GM21529 (cell line): ENCODE measurements at regions not wholly inside any gene's neighbourhood (a gene's known extent, or its start where the extent isn't known, plus 50 kb on each side); places are given as distances from the start of the nearest gene placed in this dataset.
A peak's percentile ranks its signal among the peaks of the same experiment; 100 is the strongest.

Source experiments
- ATAC-seq: cut with Tn5 transposase; IDR thresholded peaks from one replicate; pipeline ENCODE4 v1.9.1; 2021; ENCODE audit not compliant: unreplicated experiment

- ATAC-seq = no peak
Observed at GRCh38 chr10:21269289-21269688, 256.2 kb downstream of the SKIDA1 start.

- ATAC-seq = no peak
Observed at GRCh38 chr10:21265622-21266021, 259.9 kb downstream of the SKIDA1 start.

GRCh38 chr10:21264271-21264670, 261.2 kb downstream of the SKIDA1 start:
- ATAC-seq = no peak

GRCh38 chr10:21263839-21264238, 261.6 kb downstream of the SKIDA1 start:
- no peak for ATAC-seq

- ATAC-seq = no peak
Observed at GRCh38 chr10:21263263-21263803, 262.1 kb downstream of the SKIDA1 start.

- no peak for ATAC-seq
Observed at GRCh38 chr10:21261842-21262294, 263.6 kb downstream of the SKIDA1 start.

GRCh38 chr10:21260506-21261149, 264.9 kb downstream of the SKIDA1 start:
- ATAC-seq = no peak

GRCh38 chr10:21260066-21260465, 265.4 kb downstream of the SKIDA1 start:
- no peak for ATAC-seq

- ATAC-seq = no peak
Observed at GRCh38 chr10:21257919-21258318, 267.6 kb downstream of the SKIDA1 start.

GRCh38 chr10:21257191-21257590, 268.3 kb downstream of the SKIDA1 start:
- ATAC-seq = no peak

GRCh38 chr10:21249435-21249834, 276.0 kb downstream of the SKIDA1 start:
- no peak for ATAC-seq

- ATAC-seq = no peak
Observed at GRCh38 chr10:21247592-21247991, 277.9 kb downstream of the SKIDA1 start.

- no peak for ATAC-seq
Observed at GRCh38 chr10:21246178-21246577, 279.3 kb downstream of the SKIDA1 start.

- no peak for ATAC-seq
Observed at GRCh38 chr10:21243748-21244257, 281.7 kb downstream of the SKIDA1 start.

GRCh38 chr10:21242915-21243314, 282.6 kb downstream of the SKIDA1 start:
- no peak for ATAC-seq

- no peak for ATAC-seq
Observed at GRCh38 chr10:21238717-21239116, 286.8 kb downstream of the SKIDA1 start.

GRCh38 chr10:21238044-21238443, 287.4 kb downstream of the SKIDA1 start:
- no peak for ATAC-seq

- no peak for ATAC-seq
Observed at GRCh38 chr10:21234761-21235160, 290.7 kb downstream of the SKIDA1 start.

- peak; percentile 63 for ATAC-seq
Observed at GRCh38 chr10:21230219-21230618, 295.3 kb downstream of the SKIDA1 start.

GRCh38 chr10:21217748-21218367, 307.6 kb downstream of the SKIDA1 start:
- no peak for ATAC-seq

- no peak for ATAC-seq
Observed at GRCh38 chr10:21217107-21217506, 308.4 kb downstream of the SKIDA1 start.

GRCh38 chr10:21214329-21214728, 311.2 kb downstream of the SKIDA1 start:
- no peak for ATAC-seq
